ENCODE measurements at regions not wholly inside any gene's neighbourhood (a gene's known extent, or its start where the extent isn't known, plus 50 kb on each side); places are given as distances from the start of the nearest gene placed in this dataset.

DNA sequence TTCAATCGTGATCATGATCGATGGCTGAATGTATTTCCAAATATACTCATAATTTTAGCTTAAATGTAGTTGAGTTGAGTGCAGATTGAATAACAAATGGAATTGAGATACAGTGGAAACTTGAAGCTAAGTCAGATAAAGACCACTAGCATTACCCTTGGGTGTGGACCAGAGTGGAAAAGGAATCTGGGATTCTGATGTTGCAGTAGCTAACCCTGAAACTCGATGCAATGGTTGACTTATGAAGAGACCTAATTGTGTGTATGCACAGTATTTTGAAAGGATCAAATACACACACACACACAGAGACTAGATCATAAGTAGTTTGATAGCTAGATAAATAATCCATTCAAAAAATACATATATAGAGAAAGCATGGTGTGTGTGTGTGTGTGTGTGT is 135.8 kb downstream of the RXFP2 start:
- TF ChIP-seq CTCF (IDR thresholded peaks at IDR 0.05; ENCODE audit: low read depth, low read length) (no peak), POLR2A (IDR thresholded peaks at IDR 0.05; ENCODE audit: extremely low read depth, insufficient read length) (no peak), MYC (IDR thresholded peaks at IDR 0.05; ENCODE audit: low read depth, low read length) (no peak), MAX (IDR thresholded peaks at IDR 0.05; ENCODE audit: low read depth, low read length) (no peak)

All from NB4 (cell line).